AG09319 (cell line): ENCODE measurements at regions not wholly inside any gene's neighbourhood (a gene's known extent, or its start where the extent isn't known, plus 50 kb on each side); places are given as distances from the start of the nearest gene placed in this dataset.

ENCODE experiments used
- DNase-seq: peaks from one replicate; pipeline ENCODE4 v3.0.0-alpha.2; 2010; ENCODE audit warnings: low read depth; ENCODE audit errors: extremely low read depth
- TF ChIP-seq, protein P1 (sequence below): IDR thresholded peaks from 2 replicates; pipeline ENCODE4 v1.5.1; 2011; ENCODE audit warnings: low read depth, mild to moderate bottlenecking, inconsistent platforms, low read length, moderate library complexity

DNA sequence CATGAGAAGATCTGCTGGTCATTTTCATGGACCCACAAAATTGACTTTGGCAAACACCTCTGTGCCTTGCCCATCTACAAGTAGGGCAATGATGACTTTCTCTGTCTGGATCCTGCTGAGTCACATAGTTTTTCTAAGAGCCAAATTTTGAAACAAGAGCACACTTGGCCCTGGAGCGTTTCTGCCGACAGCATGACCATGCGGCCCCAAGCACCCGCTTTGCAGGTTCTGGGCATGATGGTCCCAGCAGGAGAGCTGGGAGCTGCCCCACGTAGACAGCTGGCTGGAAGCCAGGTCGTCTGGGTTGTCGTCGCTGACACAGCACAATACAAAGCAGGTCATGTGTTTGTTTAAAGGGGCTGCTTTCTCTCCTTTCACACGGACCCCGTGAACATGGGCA, 159.8 kb downstream of the SYK start:
- DNase-seq: no peak
- TF ChIP-seq, protein P1, sequence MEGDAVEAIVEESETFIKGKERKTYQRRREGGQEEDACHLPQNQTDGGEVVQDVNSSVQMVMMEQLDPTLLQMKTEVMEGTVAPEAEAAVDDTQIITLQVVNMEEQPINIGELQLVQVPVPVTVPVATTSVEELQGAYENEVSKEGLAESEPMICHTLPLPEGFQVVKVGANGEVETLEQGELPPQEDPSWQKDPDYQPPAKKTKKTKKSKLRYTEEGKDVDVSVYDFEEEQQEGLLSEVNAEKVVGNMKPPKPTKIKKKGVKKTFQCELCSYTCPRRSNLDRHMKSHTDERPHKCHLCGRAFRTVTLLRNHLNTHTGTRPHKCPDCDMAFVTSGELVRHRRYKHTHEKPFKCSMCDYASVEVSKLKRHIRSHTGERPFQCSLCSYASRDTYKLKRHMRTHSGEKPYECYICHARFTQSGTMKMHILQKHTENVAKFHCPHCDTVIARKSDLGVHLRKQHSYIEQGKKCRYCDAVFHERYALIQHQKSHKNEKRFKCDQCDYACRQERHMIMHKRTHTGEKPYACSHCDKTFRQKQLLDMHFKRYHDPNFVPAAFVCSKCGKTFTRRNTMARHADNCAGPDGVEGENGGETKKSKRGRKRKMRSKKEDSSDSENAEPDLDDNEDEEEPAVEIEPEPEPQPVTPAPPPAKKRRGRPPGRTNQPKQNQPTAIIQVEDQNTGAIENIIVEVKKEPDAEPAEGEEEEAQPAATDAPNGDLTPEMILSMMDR: no peak

DNA sequence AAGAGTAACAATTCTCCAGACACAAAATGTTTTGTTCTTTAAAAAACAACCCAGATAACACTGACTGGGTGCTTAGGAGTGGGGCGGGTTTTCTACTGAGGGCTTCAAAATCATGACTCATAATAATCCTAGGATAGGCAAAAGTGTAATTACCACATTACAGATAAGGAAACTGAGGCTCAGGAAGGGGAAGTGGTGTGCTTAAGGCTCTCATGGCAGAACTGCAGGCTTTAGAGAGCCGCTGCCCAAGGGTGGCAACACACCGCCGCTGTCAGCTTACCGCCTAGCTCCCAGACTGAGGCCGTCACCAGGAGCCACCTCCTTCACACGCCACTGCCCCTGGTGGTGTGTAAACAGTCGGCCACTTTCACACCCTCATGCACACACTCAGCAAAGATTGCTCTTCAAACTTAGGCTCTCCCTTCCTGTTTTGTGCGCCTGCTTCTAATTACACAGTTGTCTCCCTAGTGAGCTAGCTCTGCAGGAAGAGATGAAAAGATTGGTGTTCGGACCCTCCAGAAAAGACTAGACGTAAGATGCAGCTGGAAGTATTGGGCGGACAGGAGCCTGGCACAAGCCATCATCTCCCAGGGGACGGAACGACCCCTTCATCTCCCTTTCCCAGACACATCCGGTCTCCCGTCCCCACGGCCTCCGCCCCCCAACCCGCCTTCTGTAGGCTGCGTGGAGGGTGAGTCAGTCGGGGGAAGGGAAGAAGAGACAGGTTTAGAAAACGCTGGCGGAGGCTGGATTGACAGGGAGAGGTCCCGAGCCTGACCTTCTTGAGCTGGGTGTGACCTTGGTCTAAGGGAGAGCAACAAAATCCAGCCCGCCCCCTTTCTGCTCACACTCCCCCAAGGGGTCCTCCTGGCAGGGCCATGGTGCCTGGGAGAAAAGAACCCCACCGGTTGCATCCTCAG, 162.7 kb downstream of the SYK start:
- TF ChIP-seq, protein P1: no peak
- no peak for DNase-seq

DNA sequence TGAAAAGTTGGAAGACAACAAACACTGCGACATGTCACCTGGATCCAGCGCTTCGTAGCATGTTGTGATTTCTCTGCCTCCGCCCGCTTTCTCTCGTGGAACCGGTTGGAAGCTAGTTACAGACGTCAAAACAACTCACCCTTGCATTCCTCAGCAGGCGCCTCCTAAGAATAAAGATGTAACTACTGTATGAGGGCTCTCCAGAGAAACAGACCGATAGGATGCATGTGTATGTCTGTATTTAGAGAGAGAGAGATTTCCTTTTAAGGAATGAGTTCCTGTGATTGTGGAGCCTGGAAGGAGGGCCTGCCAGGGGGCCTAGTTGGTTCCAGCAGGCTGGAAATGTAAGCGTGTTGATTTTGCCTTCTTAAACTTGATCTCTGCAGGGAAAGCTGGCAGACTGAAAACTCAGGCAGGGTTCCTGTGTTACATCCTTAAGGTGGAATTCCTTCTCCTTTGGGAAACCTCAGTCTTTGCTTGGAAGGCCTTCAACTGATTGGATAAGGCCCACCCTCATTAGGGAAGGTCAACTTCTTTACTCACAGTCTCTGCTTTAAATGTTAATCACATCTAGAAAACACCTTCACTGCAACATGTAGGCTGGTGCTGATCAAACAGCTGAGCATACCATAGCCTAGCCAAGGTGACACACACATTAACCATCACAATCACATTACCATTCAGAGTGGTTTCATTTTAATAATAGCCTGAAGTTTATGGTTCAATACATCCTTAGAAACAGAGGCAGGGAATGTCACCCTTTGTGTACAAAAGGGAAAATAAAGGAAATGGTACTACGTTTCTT, 163.8 kb downstream of the SYK start:
- no peak for DNase-seq
- TF ChIP-seq, protein P1: no peak

DNA sequence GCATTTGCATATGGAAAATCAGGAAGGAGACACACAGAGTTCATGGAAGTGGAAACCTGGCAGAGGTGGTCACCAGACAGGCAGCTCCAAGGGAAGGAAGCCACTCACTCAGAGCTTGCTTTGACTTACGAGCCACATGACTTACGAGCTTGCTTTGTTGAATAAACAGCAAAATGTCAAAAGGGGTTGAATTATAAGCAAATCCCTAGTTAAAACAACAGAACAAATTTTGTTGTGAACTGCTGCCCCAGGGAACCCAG, 164.3 kb downstream of the SYK start:
- DNase-seq: no peak
- TF ChIP-seq, protein P1: no peak

DNA sequence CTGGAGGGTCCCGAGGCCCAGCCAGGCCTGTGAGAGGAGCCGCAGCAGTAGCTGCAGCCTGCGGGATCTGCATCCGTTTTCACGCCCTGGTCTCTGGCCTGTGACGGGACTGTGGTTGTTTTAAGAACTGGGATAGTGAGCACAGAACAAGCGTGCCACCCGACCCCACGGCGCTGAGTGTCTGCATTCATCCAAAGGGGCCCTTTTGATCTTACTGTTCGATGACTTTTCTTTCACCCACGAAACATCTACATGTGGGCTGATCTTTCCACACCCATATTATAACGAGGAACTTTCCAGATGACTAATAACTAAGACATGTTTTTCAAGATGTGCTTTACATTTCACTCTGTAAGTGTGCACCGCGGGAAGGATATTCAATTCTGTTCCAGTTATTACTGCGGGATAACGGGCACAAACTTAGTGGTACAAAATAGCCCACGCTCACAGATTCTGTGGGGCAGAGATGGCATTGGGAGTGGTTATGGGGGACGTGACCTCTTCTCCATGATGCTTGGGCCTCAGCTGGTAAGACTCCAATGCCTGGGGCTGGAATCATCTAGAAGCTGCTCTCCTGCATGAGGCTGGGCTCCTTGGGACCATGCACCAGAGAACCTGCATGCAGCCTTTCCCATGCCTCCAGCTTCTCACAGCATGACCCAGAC, 165.0 kb downstream of the SYK start:
- DNase-seq: no peak

DNA sequence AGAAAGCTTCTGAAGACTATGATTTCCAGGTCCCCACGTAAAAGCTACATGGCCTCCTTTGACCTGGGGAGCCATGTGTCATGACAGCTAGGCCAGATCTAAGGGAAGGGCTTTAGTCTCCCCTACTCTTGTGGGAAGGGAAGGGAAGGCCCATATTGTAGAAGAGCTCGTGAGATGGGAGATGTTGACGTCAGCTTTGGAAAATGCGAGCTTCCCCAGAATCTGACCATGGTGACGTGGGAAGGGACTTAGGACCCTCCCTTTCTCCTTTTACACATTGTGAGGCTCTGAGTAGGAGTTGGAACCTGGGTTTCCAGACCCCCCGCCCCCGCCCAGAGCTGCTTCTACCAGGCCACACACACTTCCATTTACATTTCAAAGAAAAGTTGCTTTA, 165.5 kb downstream of the SYK start:
- TF ChIP-seq, protein P1: no peak
- DNase-seq: no peak

More for the DNA sequence above, 165.0 kb downstream of the SYK start:
- TF ChIP-seq, protein P1: no peak
